HG03064 (cell line): ENCODE measurements at regions not wholly inside any gene's neighbourhood (a gene's known extent, or its start where the extent isn't known, plus 50 kb on each side); places are given as distances from the start of the nearest gene placed in this dataset.

Source experiments
- ATAC-seq: cut with Tn5 transposase; IDR thresholded peaks from one replicate; pipeline ENCODE4 v1.9.1; 2021; ENCODE audit warnings: low read depth; ENCODE audit not compliant: unreplicated experiment

GRCh38 chr9:106305428-106306133, 557.4 kb upstream of the ZNF462 start:
- no peak for ATAC-seq

- no peak for ATAC-seq
Measured at GRCh38 chr9:106307670-106308069, 555.3 kb upstream of the ZNF462 start.

GRCh38 chr9:106309925-106310324, 553.0 kb upstream of the ZNF462 start:
- no peak for ATAC-seq

- ATAC-seq, result no peak
Measured at GRCh38 chr9:106310782-106311181, 552.2 kb upstream of the ZNF462 start.

- ATAC-seq, result no peak
Measured at GRCh38 chr9:106312906-106313305, 550.1 kb upstream of the ZNF462 start.

- ATAC-seq, result no peak
Measured at GRCh38 chr9:106314476-106314875, 548.5 kb upstream of the ZNF462 start.

- no peak for ATAC-seq
Measured at GRCh38 chr9:106321394-106322180, 541.4 kb upstream of the ZNF462 start.

GRCh38 chr9:106322706-106323245, 540.2 kb upstream of the ZNF462 start:
- no peak for ATAC-seq

- no peak for ATAC-seq
Measured at GRCh38 chr9:106324053-106324585, 538.8 kb upstream of the ZNF462 start.

GRCh38 chr9:106324591-106325280, 538.2 kb upstream of the ZNF462 start:
- no peak for ATAC-seq

- no peak for ATAC-seq
Measured at GRCh38 chr9:106326493-106326892, 536.5 kb upstream of the ZNF462 start.

GRCh38 chr9:106333481-106333880, 529.5 kb upstream of the ZNF462 start:
- no peak for ATAC-seq

- ATAC-seq, result no peak
Measured at GRCh38 chr9:106334081-106334480, 528.9 kb upstream of the ZNF462 start.

- no peak for ATAC-seq
Measured at GRCh38 chr9:106339882-106340281, 523.1 kb upstream of the ZNF462 start.

GRCh38 chr9:106350777-106351176, 512.2 kb upstream of the ZNF462 start:
- no peak for ATAC-seq

GRCh38 chr9:106356924-106357323, 506.0 kb upstream of the ZNF462 start:
- ATAC-seq, result no peak

GRCh38 chr9:106358331-106358730, 504.6 kb upstream of the ZNF462 start:
- ATAC-seq, result no peak

GRCh38 chr9:106376689-106377088, 486.3 kb upstream of the ZNF462 start:
- ATAC-seq, result no peak

- no peak for ATAC-seq
Measured at GRCh38 chr9:106383072-106383471, 479.9 kb upstream of the ZNF462 start.

GRCh38 chr9:106387965-106388364, 475.0 kb upstream of the ZNF462 start:
- no peak for ATAC-seq

- no peak for ATAC-seq
Measured at GRCh38 chr9:106393226-106393625, 469.7 kb upstream of the ZNF462 start.
